ENCODE measurements at regions not wholly inside any gene's neighbourhood (a gene's known extent, or its start where the extent isn't known, plus 50 kb on each side); places are given as distances from the start of the nearest gene placed in this dataset.

GRCh38 chr1:17984583-17984982, 123.0 kb upstream of the IGSF21 start:
- POLR2A ChIA-PET = no interaction called here

GRCh38 chr1:17986156-17986555, 121.4 kb upstream of the IGSF21 start:
- ChIA-PET POLR2A (no interaction called here), CTCF (no interaction called here)
- TF ChIP-seq CTCF (IDR thresholded peaks at IDR 0.05; ENCODE audit: control extremely low read depth, extremely low read depth, low read depth, missing control alignments) = no peak
- no peak for DNase-seq (ENCODE audit: extremely low spot score)

More at GRCh38 chr1:17984583-17984982, 123.0 kb upstream of the IGSF21 start:
- peak; percentile 36 for DNase-seq (ENCODE audit: extremely low spot score)
- TF ChIP-seq CTCF (IDR thresholded peaks at IDR 0.05; ENCODE audit: control extremely low read depth, extremely low read depth, low read depth, missing control alignments) = peak; percentile 40
- CTCF ChIA-PET = interaction anchor here (0.8 to 1.5 kb wide), 4 partner anchors 12 to 591 kb away, joined by 3 to 6 read pairs (median 4); no protein-coding TSS in a partner anchor

GRCh38 chr1:17990401-17990800, 117.2 kb upstream of the IGSF21 start:
- CTCF ChIA-PET = interaction anchor here (2.1 kb wide), 1 partner anchor 13 kb away, joined by 4 read pairs; no protein-coding TSS in a partner anchor
- no peak for TF ChIP-seq CTCF (IDR thresholded peaks at IDR 0.05; ENCODE audit: control extremely low read depth, extremely low read depth, low read depth, missing control alignments)
- POLR2A ChIA-PET = no interaction called here
- DNase-seq (ENCODE audit: extremely low spot score) = no peak

GRCh38 chr1:17991996-17992395, 115.6 kb upstream of the IGSF21 start:
- no peak for TF ChIP-seq CTCF (IDR thresholded peaks at IDR 0.05; ENCODE audit: control extremely low read depth, extremely low read depth, low read depth, missing control alignments)
- DNase-seq (ENCODE audit: extremely low spot score) = no peak
- POLR2A ChIA-PET = no interaction called here
- CTCF ChIA-PET = interaction anchor here (2.1 kb wide), 1 partner anchor 12 kb away, joined by 4 read pairs; no protein-coding TSS in a partner anchor

GRCh38 chr1:17992800-17993199, 114.8 kb upstream of the IGSF21 start:
- ChIA-PET CTCF (no interaction called here), POLR2A (no interaction called here)
- DNase-seq (ENCODE audit: extremely low spot score) = no peak
- no peak for TF ChIP-seq CTCF (IDR thresholded peaks at IDR 0.05; ENCODE audit: control extremely low read depth, extremely low read depth, low read depth, missing control alignments)

- CTCF ChIA-PET = no interaction called here
- DNase-seq (ENCODE audit: extremely low spot score) = no peak
- POLR2A ChIA-PET = no interaction called here
- no peak for TF ChIP-seq CTCF (IDR thresholded peaks at IDR 0.05; ENCODE audit: control extremely low read depth, extremely low read depth, low read depth, missing control alignments)
These were observed 113.6 kb upstream of the IGSF21 start for GRCh38 chr1:17994046-17994445.

- no peak for DNase-seq (ENCODE audit: extremely low spot score)
- POLR2A ChIA-PET = no interaction called here
- CTCF ChIA-PET = interaction anchor here (1.6 kb wide), 1 partner anchor 10 kb away, joined by 6 read pairs; no protein-coding TSS in a partner anchor
- TF ChIP-seq CTCF (IDR thresholded peaks at IDR 0.05; ENCODE audit: control extremely low read depth, extremely low read depth, low read depth, missing control alignments) = no peak
These were observed 112.1 kb upstream of the IGSF21 start for GRCh38 chr1:17995480-17995879.
